ENCODE measurements at regions not wholly inside any gene's neighbourhood (a gene's known extent, or its start where the extent isn't known, plus 50 kb on each side); places are given as distances from the start of the nearest gene placed in this dataset.
A peak's percentile ranks its signal among the peaks of the same experiment; 100 is the strongest.

GRCh38 chr2:228860601-228861285 lies 410.3 kb downstream of the PID1 start:
- DNase-seq (ENCODE audit: extremely low read depth, low read depth): no peak
- no peak for TF ChIP-seq CTCF (IDR thresholded peaks at IDR 0.05; ENCODE audit: low read depth, low read length)

DNA sequence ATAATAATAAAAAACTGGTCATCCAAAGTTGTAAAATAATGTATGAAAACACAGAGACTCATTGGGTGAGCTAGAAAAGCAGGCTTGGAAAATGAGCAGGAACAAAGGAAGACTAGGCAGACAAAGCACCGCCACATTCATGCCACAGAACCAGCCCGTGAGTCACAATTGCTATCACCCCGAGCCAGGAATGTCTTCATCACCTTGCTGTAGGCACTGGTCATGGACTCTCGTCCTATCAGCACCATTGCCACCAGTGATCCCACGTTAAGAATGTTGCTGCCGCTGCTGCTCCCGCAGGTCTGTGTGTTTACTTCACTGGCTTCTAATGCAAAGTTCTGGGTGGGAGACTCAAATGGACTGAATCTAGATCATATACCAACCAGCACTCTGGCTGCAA lies 417.9 kb downstream of the PID1 start:
- no peak for DNase-seq (ENCODE audit: extremely low read depth, low read depth)
- TF ChIP-seq CTCF (IDR thresholded peaks at IDR 0.05; ENCODE audit: low read depth, low read length): no peak

GRCh38 chr2:228848638-228849037 lies 422.4 kb downstream of the PID1 start:
- TF ChIP-seq CTCF (IDR thresholded peaks at IDR 0.05; ENCODE audit: low read depth, low read length): no peak
- DNase-seq (ENCODE audit: extremely low read depth, low read depth): no peak

DNA sequence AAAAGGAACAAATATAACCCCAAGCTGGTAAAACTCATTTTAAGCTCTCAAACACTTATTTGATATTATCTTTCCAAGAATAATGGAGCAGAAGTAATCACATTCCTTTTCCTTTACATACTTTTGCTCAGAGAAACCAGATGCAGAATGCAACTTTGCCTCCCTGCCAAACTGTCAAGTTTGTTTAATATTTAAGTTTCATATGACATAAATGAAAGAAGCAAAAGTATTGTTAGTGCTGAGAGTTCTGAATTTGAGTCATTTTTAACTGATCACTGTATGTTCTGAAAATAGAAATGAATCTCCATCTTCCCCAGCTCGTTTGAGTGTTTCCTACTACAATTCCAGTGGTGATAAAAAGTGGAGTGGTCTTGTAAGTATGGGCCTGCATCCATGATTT lies 423.4 kb downstream of the PID1 start:
- DNase-seq (ENCODE audit: extremely low read depth, low read depth): no peak
- TF ChIP-seq CTCF (IDR thresholded peaks at IDR 0.05; ENCODE audit: low read depth, low read length): no peak

DNA sequence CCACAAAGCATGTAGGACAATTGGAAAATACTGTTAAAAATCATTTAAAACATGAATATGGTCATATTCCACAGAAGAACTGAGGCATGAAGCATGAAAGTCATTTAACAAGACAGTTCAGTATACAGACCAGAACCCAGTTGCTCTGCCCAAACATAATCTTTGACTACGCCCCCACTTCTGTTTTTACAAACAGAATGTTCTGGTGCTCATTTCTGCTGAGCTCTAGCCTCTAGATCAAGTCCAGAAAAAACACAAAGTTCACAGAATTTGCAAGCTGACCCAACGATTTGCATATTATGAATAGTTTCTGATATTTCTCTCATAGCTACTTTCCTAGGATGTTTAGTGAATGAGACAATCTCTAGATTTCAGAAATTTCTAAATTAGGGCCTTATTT lies 424.9 kb downstream of the PID1 start:
- DNase-seq (ENCODE audit: extremely low read depth, low read depth): no peak
- no peak for TF ChIP-seq CTCF (IDR thresholded peaks at IDR 0.05; ENCODE audit: low read depth, low read length)

DNA sequence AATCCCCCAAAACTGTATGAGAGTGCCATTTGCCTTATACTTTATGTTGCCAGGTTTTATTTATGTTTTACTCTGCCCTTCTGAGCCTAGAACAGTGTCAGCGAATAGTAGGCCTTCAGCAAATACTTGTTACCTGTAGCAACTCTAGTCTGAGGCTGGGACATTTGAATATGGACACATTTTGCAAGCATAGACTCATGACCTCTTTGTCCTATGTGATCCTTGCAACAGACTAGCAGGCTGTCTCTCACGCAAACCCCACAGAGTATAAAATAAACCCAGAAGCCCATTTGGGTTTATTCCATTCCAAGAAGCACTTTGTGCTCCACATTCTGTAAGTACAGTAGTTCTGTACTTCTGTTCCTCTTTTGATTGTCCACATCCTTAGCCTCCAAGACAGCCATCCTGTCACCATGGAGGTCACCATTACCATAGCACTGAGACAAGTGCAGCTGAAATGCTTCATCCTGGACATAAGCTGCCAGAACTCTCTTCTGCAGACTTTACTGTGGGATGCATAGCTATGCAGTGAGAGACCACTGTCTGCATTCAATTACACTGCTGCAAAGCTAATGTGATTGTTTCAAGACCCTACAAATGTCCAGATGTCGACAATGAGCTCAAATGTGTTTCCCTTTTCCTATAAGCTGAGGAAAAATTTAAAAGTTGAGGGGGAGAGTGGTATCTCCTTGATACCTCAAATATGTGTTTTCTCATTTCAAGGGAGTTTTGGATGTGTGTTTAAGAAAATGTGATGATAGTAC lies 425.7 kb downstream of the PID1 start:
- no peak for DNase-seq (ENCODE audit: extremely low read depth, low read depth)
- TF ChIP-seq CTCF (IDR thresholded peaks at IDR 0.05; ENCODE audit: low read depth, low read length): no peak

DNA sequence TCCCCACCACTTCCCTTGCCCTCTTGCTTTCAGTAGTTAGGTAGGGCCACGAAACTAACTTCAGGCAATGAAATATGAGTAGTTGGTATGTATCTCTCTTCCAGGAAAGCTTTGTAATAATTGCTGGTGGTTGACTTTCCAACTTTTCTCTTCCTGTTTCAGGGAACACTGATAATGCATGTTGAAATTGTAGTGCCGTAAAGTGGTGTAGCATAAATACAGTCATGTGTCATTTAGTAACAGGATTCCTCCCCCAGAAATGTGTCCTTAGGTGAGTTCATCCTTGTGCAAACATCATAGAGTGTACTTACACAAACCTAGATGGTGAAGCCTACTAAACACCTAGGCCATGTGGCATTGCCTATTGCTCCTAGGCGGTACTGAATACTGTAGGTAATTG lies 429.2 kb downstream of the PID1 start:
- no peak for TF ChIP-seq CTCF (IDR thresholded peaks at IDR 0.05; ENCODE audit: low read depth, low read length)
- peak; percentile 18 for DNase-seq (ENCODE audit: extremely low read depth, low read depth)
